ENCODE measurements at regions not wholly inside any gene's neighbourhood (a gene's known extent, or its start where the extent isn't known, plus 50 kb on each side); places are given as distances from the start of the nearest gene placed in this dataset.

DNA sequence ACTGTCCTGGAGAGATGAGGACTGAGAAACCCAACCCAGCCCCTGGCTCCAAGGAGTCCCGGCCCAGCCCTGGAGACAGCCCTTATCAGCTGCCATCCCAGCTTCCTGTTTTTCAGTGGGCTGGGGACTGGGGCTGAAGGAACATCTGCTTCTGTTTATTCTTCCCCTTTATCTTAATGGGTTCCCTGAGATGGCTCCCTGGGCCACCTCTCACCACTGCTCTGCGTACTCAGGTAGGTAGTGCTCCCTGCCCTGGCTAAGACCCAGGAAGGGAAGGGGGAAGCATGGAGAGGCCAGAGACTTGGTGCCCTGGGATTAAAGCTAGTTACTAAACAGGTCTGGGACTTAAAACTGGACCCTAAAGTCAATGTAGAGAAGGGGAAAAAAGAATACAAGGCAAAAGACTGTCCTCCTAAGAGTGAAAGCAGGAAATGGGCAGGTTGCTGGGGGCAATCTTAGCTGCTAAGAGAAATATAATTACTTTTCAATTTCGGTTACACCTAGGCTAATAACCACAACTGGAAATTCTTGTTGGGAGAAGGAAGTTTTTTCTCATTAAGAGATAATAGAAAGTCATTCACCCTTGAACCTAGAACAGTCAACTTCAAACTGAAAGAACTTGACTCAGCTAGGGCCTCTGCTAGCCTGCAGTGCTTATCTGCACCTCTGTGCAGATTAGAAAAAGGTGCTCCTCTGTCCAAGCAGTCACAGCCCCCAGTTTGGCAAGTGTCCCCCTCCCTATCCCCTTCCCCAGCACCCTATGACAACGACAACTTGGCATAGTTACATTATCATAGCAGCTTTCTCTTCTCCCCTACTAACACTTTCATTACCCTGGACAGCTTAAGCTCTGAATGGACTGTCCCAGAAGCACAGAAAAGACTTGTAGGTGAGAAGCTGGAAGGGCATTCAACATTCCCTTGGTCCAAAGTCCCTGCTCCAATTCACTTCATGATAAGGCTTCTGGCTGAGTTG is 65.6 kb upstream of the KDM7A start:
- DNase-seq (no peak), ATAC-seq (peak; percentile 51)

DNA sequence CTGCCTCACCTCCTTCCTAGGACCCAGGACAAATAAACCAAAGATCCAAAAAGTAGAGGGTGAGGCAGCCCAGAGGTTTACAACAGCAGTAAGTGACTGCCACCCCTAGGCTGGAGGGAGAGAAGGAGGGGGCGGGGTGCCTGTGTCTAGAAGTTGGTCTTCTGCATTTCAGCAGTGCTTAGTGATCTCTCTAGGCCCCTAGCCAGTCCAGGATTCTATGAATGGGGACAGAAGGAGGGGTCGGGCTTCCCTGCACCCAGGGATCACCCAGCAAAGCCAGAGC is 62.8 kb upstream of the KDM7A start:
- ATAC-seq (no peak), DNase-seq (no peak)

DNA sequence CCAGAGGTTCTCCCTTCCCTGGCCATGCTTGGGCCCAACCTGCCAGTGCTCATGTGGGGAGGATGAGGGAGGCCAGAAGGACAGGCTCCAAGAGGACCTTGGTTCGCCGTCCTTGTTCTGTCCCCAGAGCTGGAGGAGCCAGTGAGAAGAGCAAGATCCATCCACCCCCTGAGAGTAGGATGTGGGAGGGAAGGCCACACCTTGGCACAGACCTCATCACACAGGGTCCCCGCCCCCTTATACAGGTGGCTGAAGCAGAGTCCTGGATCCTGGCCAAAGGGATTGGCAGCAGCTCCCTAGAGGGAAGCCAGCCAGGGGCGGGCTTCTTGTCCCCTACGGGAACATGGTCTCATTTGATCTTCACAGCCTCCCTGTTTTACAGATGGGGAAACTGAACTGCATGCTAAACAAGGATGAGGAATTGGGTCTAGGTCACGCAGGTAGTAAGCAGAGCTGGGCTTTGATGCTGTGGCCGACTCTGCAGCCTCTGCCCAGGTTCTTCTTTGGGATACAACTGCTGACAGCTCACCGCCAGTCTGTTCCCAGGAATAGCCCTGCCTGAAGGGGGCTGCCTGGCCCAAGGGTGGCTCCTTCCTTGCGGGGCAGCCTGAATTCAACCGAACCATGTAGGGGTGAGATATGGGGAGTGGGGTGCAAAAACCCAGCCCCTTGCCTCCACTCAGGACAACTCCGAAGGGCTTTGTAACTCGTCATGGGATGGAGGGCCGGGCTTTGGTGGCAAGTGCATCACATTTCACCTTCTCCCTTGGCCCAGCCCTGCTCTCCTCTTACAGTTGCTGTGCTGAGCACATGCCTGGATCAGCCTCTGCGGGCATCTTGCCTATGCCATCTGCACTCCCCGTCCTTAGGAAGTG is 62.2 kb upstream of the KDM7A start:
- DNase-seq = no peak
- no peak for ATAC-seq

DNA sequence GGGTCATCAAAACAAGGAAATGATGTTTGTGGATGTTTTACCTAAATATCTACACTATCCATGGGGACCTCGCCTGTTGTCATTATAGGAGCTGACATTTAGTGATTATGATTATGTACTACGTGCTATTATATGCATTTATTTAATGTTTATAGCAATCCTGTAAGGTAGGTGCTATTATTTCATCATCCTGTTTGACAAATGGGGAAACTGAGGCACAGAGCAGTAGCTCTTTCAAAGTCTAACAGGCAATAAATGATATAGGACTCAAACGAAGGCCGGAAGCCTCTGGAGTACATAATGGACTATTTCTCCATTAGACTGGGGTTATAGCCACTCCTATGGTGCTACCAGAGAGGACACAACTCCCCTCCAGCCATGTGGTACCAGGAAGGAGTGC is 60.6 kb upstream of the KDM7A start:
- DNase-seq = no peak
- no peak for ATAC-seq

DNA sequence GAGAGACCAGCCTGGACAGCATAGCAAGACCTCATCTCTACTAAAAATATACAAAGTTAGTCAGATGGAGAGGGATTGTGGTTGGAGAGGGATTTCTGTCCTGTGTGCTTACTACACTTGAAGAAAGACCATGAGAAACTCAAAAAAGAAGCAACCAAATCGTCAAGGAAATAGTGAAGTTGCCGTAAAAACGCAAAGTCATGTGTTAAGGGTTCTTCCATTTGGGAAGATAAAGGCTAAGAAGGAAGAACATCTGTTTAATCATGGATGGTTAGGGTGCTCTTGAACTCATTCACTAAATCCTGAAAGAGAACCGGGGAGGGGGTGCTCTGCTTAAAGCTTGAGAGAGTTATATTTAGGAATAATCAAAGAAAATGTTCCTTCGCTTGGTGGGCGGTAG is 59.8 kb upstream of the KDM7A start:
- ATAC-seq (no peak), DNase-seq (no peak)

DNA sequence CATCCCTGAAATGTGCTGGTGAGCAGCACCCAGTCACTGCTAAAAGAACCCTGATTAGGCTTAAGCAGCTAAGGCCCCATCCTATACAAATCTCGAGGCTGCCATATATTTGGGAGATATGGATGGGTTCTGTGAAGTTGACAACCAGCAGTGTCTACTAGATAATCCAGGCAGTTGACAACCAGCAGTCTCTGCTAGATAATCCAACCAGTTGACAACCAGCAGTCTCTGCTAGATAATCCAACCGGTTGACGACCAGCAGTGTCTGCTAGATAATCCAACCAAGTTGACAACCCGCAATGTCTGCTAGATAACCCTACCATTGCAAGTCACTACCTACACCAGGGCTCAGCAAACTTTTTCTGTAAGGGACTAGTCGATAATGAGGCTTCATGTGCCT is 58.3 kb upstream of the KDM7A start:
- ATAC-seq = no peak
- DNase-seq = no peak

DNA sequence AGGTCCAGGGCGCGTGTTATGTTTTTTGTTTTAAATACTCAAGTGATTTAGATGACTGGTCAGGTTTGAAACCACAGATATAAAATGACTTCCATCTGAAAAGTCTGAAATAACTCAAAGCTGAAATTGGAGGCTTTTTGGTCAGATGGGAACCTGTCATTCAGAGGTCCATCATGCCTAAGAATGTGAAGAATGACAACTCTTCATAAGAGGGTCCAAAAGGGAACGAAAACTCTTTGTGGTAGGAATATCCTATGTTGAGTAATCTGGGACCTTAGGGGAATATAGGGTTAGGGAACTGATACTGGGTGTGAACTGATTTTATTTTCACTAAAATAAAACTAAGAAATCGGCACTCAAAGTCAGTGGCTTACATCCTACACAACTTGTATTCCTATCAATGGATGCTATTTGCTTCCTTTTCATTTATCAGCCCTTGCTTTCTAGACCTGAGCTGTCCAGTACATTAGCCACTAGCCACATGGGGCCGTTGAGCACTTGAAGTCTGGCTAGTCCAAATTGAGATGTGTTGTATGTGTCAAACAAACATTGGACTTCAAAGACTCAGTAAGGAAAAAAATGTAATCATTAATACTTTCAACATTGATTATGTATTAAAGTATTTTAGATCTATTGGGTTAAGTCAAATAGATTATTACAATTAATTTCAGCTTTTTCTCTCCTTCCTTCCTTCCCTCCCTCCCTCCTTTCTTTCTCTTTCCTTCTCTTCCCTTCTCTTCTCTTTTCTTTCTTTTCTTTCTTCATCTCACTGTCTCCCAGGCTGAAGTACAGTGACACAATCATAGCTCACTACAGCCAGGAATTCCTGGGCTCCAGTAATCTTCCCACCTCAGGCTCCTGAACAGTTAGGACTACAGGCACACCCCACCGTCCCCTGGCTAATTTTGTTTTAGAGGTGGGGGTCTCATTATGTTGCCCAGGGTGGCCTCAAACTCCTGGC is 56.5 kb upstream of the KDM7A start:
- DNase-seq (no peak), ATAC-seq (no peak)

DNA sequence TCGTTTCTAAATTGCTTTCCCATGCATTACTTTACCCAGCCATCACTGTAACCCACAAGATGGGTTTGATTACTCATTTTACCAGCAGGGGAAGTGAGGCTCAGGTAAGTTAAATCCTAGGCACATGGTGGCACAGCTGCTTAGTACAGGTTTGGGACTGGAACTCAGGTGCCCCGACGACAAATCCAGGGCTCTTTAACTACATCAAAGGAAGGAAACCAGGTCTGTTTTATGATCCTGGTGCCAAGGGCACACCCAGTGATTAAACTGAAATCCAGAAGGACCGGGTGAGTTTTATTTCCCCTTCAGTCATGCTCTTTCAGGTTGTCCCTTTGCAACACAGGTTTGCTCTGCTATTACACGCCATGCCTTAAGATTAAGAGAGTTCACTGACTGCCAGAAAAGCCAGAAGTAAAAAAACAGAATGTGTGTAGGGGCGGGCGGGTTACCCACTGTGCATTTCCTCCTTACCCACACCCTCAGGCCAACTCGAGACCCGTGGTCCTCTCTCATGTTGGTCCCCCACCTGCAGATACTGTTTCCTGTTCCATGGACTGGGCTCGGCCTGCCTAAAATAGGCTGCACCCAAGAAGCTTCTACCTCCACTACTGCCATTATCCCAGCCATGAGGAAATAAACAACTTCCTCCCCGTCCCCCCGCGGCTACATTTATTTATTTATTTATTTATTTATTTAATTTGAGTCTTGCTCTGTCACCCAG is 55.1 kb upstream of the KDM7A start:
- ATAC-seq = peak; percentile 3
- no peak for DNase-seq

DNA sequence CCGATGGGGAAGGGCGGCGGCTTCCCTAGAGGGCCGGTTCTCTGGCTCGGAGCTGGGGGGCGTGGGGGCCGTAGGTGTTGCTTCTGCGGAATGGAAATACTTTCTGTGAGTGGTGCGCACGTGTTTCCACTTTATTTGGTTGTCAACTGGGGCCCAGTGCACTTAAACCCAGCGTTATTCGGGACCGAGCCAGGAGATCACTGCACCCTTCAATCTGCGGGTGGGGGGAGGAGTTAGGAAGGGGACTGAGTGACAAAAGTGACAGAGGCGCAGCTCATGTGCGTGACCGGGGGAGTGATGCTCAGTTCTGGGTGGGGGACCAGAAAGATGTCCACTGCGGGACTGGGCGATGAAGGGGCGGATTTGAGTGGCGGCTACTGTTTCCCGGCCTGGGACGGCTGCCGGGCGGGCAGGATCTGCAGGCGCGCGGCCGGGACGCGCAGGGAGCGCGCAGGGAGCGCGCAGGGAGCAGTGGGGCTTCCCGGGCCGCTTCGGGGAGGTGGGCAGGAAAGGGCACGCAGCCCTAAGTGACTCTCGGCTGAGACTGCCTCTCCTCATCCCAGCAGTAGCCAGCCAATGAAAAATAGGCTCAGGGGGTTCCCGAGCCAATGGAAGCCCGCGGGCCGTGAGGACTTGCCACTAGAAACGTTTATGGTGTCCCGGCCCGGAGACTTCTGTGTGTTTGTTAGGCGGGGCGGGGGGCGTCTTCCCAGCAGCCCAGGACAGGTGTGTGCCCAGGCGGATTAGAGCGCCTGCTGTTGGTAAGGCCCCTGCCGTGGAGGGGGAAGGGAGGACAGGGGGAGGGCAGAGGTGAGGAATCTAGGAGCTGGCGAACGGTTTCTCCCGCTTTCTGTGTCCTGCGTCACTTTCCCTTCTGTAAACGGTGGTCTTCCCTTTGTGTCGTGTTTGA is 54.3 kb upstream of the KDM7A start:
- DNase-seq = peak; percentile 73
- peak; percentile 77 for ATAC-seq

DNA sequence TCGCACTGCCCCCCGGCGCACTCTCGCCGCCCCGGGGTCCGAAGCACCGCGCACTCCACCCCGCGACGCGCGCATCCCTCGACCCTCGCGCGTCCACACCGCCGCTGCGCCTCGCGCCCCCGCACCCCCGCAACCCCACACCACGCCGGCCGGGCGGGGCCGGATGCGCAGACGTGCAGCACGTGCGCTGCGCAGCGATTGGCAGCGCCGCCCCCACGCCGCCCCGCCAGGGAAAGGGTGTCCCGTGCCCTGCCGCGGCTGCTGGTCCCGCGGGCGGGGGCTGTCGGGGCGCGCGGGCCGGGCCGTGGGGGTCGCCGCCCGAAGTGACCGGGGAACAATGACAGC is 53.7 kb upstream of the KDM7A start:
- DNase-seq (peak; percentile 86), ATAC-seq (peak; percentile 33)

DNA sequence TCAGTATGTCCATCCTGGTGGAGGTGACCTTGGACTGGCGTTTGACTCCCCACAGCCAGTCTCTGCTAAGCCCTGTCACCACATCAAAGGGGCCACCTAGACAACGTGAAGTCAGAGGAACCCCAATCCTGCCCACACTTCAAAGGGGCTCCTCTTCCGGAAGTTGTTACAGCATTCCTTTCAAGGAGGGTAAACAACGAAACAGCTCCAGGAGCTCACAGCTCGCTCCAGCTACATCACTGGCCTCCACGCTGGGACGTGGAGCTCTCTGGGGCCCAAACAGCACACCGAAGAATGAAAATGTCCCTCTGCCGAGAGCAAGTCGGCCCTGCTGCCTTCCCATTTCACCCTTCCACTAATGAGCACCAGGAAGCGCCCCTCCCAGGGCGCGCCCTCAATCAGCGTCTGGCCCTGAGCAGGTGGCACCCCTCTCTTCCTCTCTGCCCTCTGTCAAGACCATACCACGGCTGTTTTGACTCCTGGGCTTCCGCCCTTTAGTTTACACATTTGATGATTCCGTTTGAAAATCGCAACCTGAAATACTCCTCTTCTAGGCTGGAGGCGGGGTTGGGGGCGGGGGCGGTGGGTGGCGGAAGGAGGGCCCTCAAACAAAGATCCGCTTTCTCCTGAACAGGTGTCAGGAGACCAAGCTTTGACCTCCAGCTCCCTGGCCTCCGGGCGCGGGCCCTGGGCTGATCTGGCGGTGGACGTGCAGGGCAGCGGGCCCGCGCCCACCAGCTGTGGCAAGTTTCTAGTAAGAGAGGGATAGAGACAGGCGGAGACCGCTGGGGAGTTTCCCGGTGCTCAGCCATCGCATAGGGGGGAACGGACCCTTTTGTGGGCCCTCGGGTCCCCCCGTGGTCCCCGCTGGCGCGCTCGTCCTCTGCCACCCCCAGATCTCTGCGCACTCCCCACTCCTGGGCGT is 53.1 kb upstream of the KDM7A start:
- DNase-seq (peak; percentile 66), ATAC-seq (peak; percentile 57)

DNA sequence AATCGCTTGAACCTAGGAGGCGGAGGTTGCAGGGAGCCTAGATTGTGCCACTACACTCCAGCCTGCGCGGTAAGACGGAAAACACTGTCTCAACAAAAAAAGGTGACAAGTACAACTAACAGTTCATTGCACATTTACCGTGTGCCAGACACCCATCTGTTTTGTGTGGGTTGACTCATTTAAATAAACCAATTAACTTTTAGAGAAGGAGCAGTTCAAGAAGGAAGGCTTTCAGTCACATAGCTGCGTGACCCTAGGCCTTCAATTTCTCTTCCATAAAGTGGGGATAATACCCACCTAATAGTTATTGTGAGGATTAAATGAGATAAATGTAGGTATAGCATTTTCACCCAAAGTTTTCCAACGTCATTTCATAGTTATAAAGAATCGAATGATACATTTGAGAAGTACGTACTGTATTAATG is 52.3 kb upstream of the KDM7A start:
- no peak for DNase-seq
- no peak for ATAC-seq

Data from stimulated activated naive CD8-positive, alpha-beta T cell treated with anti-CD3 and anti-CD28 coated beads, Interleukin-15, Interleukin-2, amounts not matched to agents 100 U/mL and 50 U/mL, for 24 hours (primary cell).